GM23338 (cell line): ENCODE measurements at regions not wholly inside any gene's neighbourhood (a gene's known extent, or its start where the extent isn't known, plus 50 kb on each side); places are given as distances from the start of the nearest gene placed in this dataset.
"Not testable (repeated sequence)": the region's sequence is repeated elsewhere in the genome, so short reads cannot be mapped to it uniquely, and the experiment has no call there.

Experiments
- ATAC-seq: fragments of 200-7000 bp; cut with Tn5 transposase; 3 replicates; pipeline ENCODE4 v1.9.1; 2020
- DNase-seq: peaks from one replicate; pipeline ENCODE4 v3.0.0-alpha.2; 2015; ENCODE audit warnings: low spot score
- H2AFZ ChIP-seq: fragments of 200-600 bp; sonication (generic); 2 replicates; pipeline ENCODE4 v1.8.0; 2016; ENCODE audit warnings: antibody characterized with exemption, mild to moderate bottlenecking, moderate library complexity
- H3F3A ChIP-seq: fragments of 200-600 bp; sonication (generic); replicated peaks from 2 replicates; pipeline ENCODE4 v1.8.0; 2017; ENCODE audit warnings: antibody characterized with exemption, mixed run types, low read depth
- H3K27ac ChIP-seq: fragments of 200-600 bp; sonication (generic); 2 replicates; pipeline ENCODE4 v1.6.1; 2016; ENCODE audit warnings: low read depth
- H3K27me3 ChIP-seq: fragments of 200-600 bp; sonication (generic); 2 replicates; pipeline ENCODE4 v1.8.0; 2016; ENCODE audit warnings: mild to moderate bottlenecking, mixed run types, moderate library complexity; ENCODE audit not compliant: insufficient read depth
- H3K36me3 ChIP-seq: fragments of 200-600 bp; sonication (generic); 2 replicates; pipeline ENCODE4 v1.8.0; 2016; ENCODE audit warnings: mild to moderate bottlenecking; ENCODE audit not compliant: insufficient read depth
- H3K4me1 ChIP-seq: fragments of 200-600 bp; sonication (generic); 2 replicates; pipeline ENCODE4 v1.8.0; 2016; ENCODE audit warnings: mild to moderate bottlenecking, moderate library complexity; ENCODE audit not compliant: insufficient read depth
- H3K4me2 ChIP-seq: fragments of 200-600 bp; sonication (generic); 2 replicates; pipeline ENCODE4 v1.7.1; 2017; ENCODE audit warnings: mixed run types
- H3K4me3 ChIP-seq: fragments of 200-600 bp; sonication (generic); 2 replicates; pipeline ENCODE4 v1.6.1; 2016; ENCODE audit warnings: mixed run types
- H3K79me2 ChIP-seq: fragments of 200-600 bp; sonication (generic); replicated peaks from 2 replicates; pipeline ENCODE4 v1.8.0; 2017; ENCODE audit warnings: mild to moderate bottlenecking; ENCODE audit not compliant: insufficient read depth
- H3K9me2 ChIP-seq: fragments of 200-600 bp; sonication (generic); 2 replicates; pipeline ENCODE4 v1.8.0; 2017; ENCODE audit not compliant: insufficient read depth
- H4K20me1 ChIP-seq: fragments of 200-600 bp; sonication (generic); replicated peaks from 2 replicates; pipeline ENCODE4 v1.8.0; 2017; ENCODE audit warnings: mild to moderate bottlenecking; ENCODE audit not compliant: insufficient read depth
- H3K27ac Mint-ChIP-seq: 2 replicates; pipeline ENCODE4 v1.8.0; 2020; ENCODE audit warnings: inconsistent platforms, mild to moderate bottlenecking, moderate library complexity, mixed read lengths
- H3K27me3 Mint-ChIP-seq: 3 replicates; pipeline ENCODE4 v1.8.0; 2022; ENCODE audit warnings: low read depth, mild to moderate bottlenecking, moderate library complexity, mixed read lengths, inconsistent platforms; ENCODE audit not compliant: insufficient read depth, poor library complexity
- H3K36me3 Mint-ChIP-seq: 3 replicates; pipeline ENCODE4 v1.8.0; 2021; ENCODE audit warnings: low read depth, mild to moderate bottlenecking, inconsistent platforms, moderate library complexity, mixed read lengths
- H3K4me1 Mint-ChIP-seq: 3 replicates; pipeline ENCODE4 v1.8.0; 2020; ENCODE audit warnings: mild to moderate bottlenecking, inconsistent platforms, mixed read lengths
- H3K4me3 Mint-ChIP-seq: 3 replicates; pipeline ENCODE4 v1.8.0; 2021; ENCODE audit warnings: moderate library complexity, mild to moderate bottlenecking, inconsistent platforms, mixed read lengths
- H3K9me3 Mint-ChIP-seq: 3 replicates; pipeline ENCODE4 v1.8.0; 2020; ENCODE audit warnings: moderate library complexity, mild to moderate bottlenecking, inconsistent platforms, mixed read lengths
- CREB1 ChIP-seq: fragments of 250-450 bp; sonication (Bioruptor Pico); IDR thresholded peaks from 2 replicates; pipeline ENCODE4 v1.5.0; 2020; ENCODE audit warnings: low read depth, mild to moderate bottlenecking, moderate library complexity
- ETS1 ChIP-seq: IDR thresholded peaks from 2 replicates; pipeline ENCODE4 v1.6.1; 2016; ENCODE audit warnings: antibody characterized with exemption
- EZH2 ChIP-seq: fragments of 200-600 bp; sonication (generic); IDR thresholded peaks from one replicate; pipeline ENCODE4 v1.8.0; 2017; ENCODE audit warnings: antibody characterized with exemption, mild to moderate bottlenecking, low read depth; ENCODE audit not compliant: unreplicated experiment
- EZH2phosphoT487 ChIP-seq: fragments of 200-600 bp; sonication (generic); IDR thresholded peaks from one replicate; pipeline ENCODE4 v1.8.1; 2018; ENCODE audit warnings: antibody characterized with exemption; ENCODE audit not compliant: unreplicated experiment
- JUNB ChIP-seq: IDR thresholded peaks from one replicate; pipeline ENCODE4 v1.6.1; 2016; ENCODE audit warnings: antibody characterized with exemption; ENCODE audit not compliant: unreplicated experiment
- NANOG ChIP-seq: IDR thresholded peaks from 2 replicates; pipeline ENCODE4 v1.6.1; 2016; ENCODE audit warnings: antibody characterized with exemption, borderline replicate concordance
- REST ChIP-seq: IDR thresholded peaks from one replicate; pipeline ENCODE4 v1.6.1; 2018; ENCODE audit warnings: antibody characterized with exemption; ENCODE audit not compliant: unreplicated experiment
- ZNF114 ChIP-seq: fragments of 250-450 bp; sonication (Bioruptor Pico); IDR thresholded peaks from 2 replicates; pipeline ENCODE4 v1.5.0; 2020; ENCODE audit warnings: mild to moderate bottlenecking, moderate library complexity
- ZNF462 ChIP-seq: fragments of 250-450 bp; sonication (Bioruptor Pico); IDR thresholded peaks from 2 replicates; pipeline ENCODE4 v1.5.0; 2020; ENCODE audit warnings: mild to moderate bottlenecking, moderate library complexity

- no peak for TF ChIP-seq ETS1
Measured at GRCh38 chr7:79636849-79637248, 183.4 kb upstream of the MAGI2 start (continued).

- H3K27ac ChIP-seq, H3K79me2 ChIP-seq, DNase-seq, ATAC-seq, H2AFZ ChIP-seq, H3K4me2 ChIP-seq, H3F3A ChIP-seq, H3K4me3 ChIP-seq, H3K36me3 Mint-ChIP-seq, H3K4me1 Mint-ChIP-seq, H3K9me2 ChIP-seq, H3K27me3 ChIP-seq, H3K36me3 ChIP-seq, H3K9me3 Mint-ChIP-seq, H3K4me1 ChIP-seq, H3K27ac Mint-ChIP-seq, H3K4me3 Mint-ChIP-seq, H3K27me3 Mint-ChIP-seq, H4K20me1 ChIP-seq: not testable (repeated sequence)
Measured at GRCh38 chr7:79625921-79626320, 172.5 kb upstream of the MAGI2 start.

- no peaks in the 10 kb centered on the region for H3K27me3 ChIP-seq
- no peaks in the 10 kb centered on the region for H3K9me3 Mint-ChIP-seq
- ATAC-seq: no peak
- no peaks in the 10 kb centered on the region for H3K9me2 ChIP-seq
- no peak overlapping the region for H2AFZ ChIP-seq
- no peaks in the 10 kb centered on the region for H3K27me3 Mint-ChIP-seq
- peaks cover 3% of the 10 kb centered on the region; the same call in 1 of the 3 replicates for H3K4me1 Mint-ChIP-seq
- no peak overlapping the region for H3K4me2 ChIP-seq
- no peaks in the 10 kb centered on the region for H4K20me1 ChIP-seq
- no peak overlapping the region for H3K4me3 ChIP-seq
- no peak overlapping the region for H3K27ac ChIP-seq
- H3K36me3 Mint-ChIP-seq: no peaks in the 10 kb centered on the region
- H3F3A ChIP-seq: no peaks in the 10 kb centered on the region
- H3K4me1 ChIP-seq: no peaks in the 10 kb centered on the region
- DNase-seq: no peak
- no peaks in the 10 kb centered on the region for H3K79me2 ChIP-seq
- H3K4me3 Mint-ChIP-seq: no peak overlapping the region
- no peaks in the 10 kb centered on the region for H3K36me3 ChIP-seq
- no peak overlapping the region for H3K27ac Mint-ChIP-seq
- TF ChIP-seq JUNB: no peak
- no peak for TF ChIP-seq ETS1
- no peak for TF ChIP-seq CREB1 (CRISPR knock-in tag)
- no peak for TF ChIP-seq ZNF114 (CRISPR knock-in tag)
- TF ChIP-seq NANOG: no peak
- TF ChIP-seq EZH2: no peak
- TF ChIP-seq EZH2phosphoT487: no peak
- TF ChIP-seq REST: no peak
- no peak for TF ChIP-seq ZNF462
Measured at GRCh38 chr7:79624336-79624735, 170.9 kb upstream of the MAGI2 start.
